ENCODE measurements at regions not wholly inside any gene's neighbourhood (a gene's known extent, or its start where the extent isn't known, plus 50 kb on each side); places are given as distances from the start of the nearest gene placed in this dataset.

DNA sequence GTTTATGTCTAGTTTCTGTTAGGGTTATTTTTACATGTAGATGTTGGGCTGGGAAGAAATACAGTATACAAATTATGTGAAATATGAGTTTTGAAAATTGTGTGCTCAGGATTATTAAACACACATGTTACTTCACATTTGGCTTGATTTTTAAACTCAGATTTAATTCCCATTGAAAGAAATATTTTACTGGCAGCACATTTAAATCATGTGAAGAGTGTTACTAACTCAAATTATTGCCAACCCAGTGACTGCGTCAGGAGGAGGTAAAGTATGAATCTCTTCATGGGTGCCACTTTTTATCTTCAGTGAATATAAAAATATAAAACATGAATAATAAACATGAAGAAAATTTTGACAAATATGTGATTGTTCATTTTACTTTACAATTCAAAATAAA, 457.5 kb upstream of the CCDC179 start:
- TF ChIP-seq ZFP30 (CRISPR knock-in tag; IDR thresholded peaks at IDR 0.05) = no peak
- TF ChIP-seq GLIS3 (CRISPR knock-in tag; IDR thresholded peaks at IDR 0.05) = no peak
- TF ChIP-seq ZC3H10 (CRISPR knock-in tag; IDR thresholded peaks at IDR 0.05) = no peak
